Keratinocyte (primary cell): ENCODE measurements at regions not wholly inside any gene's neighbourhood (a gene's known extent, or its start where the extent isn't known, plus 50 kb on each side); places are given as distances from the start of the nearest gene placed in this dataset.

ENCODE experiments used
- DNase-seq: peaks from one replicate; pipeline ENCODE4 v3.0.0-alpha.2; 2011; ENCODE audit warnings: low read depth, missing footprints, low spot score
- FAIRE-seq: peaks from 2 replicates; lab custom pipeline; 2011; peaks lifted over from hg19 to GRCh38; lab: Jason Lieb, UNC
- H2AFZ ChIP-seq: 2 replicates; pipeline ENCODE4 v1.6.0; 2012; ENCODE audit warnings: low read length, control low read depth, inconsistent platforms; ENCODE audit not compliant: control insufficient read depth
- H3K27ac ChIP-seq: 2 replicates; pipeline ENCODE4 v1.5.1; 2011; ENCODE audit warnings: low read length; ENCODE audit not compliant: control insufficient read depth, insufficient read depth
- H3K27me3 ChIP-seq: 3 replicates; pipeline ENCODE4 v1.6.0; 2011; ENCODE audit warnings: low read length; ENCODE audit not compliant: control insufficient read depth, insufficient read depth; ENCODE audit errors: extremely low read depth
- H3K36me3 ChIP-seq, 2 experiments: 2 replicates in 1 of 2; 3 replicates in 1 of 2; pipeline ENCODE4 v1.5.1; 2011; ENCODE audit warnings: low read length in 2 of 2, mild to moderate bottlenecking in 1 of 2; ENCODE audit not compliant: control insufficient read depth in 2 of 2, insufficient read depth in 2 of 2; ENCODE audit errors: extremely low read depth in 1 of 2
- H3K4me1 ChIP-seq: 3 replicates; pipeline ENCODE4 v1.5.1; 2011; ENCODE audit warnings: low read length; ENCODE audit not compliant: control insufficient read depth, insufficient read depth; ENCODE audit errors: extremely low read depth
- H3K4me2 ChIP-seq: 3 replicates; pipeline ENCODE4 v1.6.0; 2011; ENCODE audit warnings: low read depth, low read length; ENCODE audit not compliant: control insufficient read depth, insufficient read depth; ENCODE audit errors: extremely low read depth
- H3K4me3 ChIP-seq, 3 experiments: fragments of 200-600 bp in 1 of 3; sonication (generic) in 1 of 3; 2 replicates in 2 of 3; 3 replicates in 1 of 3; pipeline ENCODE4 v1.5.1; 2011 to 2016; ENCODE audit warnings: low read length in 3 of 3, mild to moderate bottlenecking in 3 of 3, control low read depth in 2 of 3, inconsistent platforms in 1 of 3, low read depth in 1 of 3, mixed read lengths in 1 of 3, mixed run types in 1 of 3, moderate library complexity in 1 of 3; ENCODE audit not compliant: control insufficient read depth in 2 of 3, insufficient read depth in 2 of 3; ENCODE audit errors: extremely low read depth in 1 of 3
- H3K79me2 ChIP-seq: 2 replicates; pipeline ENCODE4 v1.6.0; 2012; ENCODE audit warnings: low read length; ENCODE audit not compliant: control insufficient read depth, insufficient read depth
- H3K9ac ChIP-seq: 3 replicates; pipeline ENCODE4 v1.6.0; 2011; ENCODE audit warnings: low read length; ENCODE audit not compliant: control insufficient read depth, insufficient read depth; ENCODE audit errors: extremely low read depth
- H3K9me1 ChIP-seq: 3 replicates; pipeline ENCODE4 v1.6.0; 2011; ENCODE audit warnings: low read length; ENCODE audit not compliant: control insufficient read depth, insufficient read depth; ENCODE audit errors: extremely low read depth
- H3K9me3 ChIP-seq: 2 replicates; pipeline ENCODE4 v1.5.1; 2012; ENCODE audit warnings: low read depth, low read length; ENCODE audit not compliant: control insufficient read depth
- H4K20me1 ChIP-seq: 3 replicates; pipeline ENCODE4 v1.6.0; 2011; ENCODE audit warnings: low read length; ENCODE audit not compliant: control insufficient read depth, insufficient read depth; ENCODE audit errors: extremely low read depth
- EZH2 ChIP-seq: IDR thresholded peaks from one replicate; pipeline ENCODE4 v1.6.1; 2012; ENCODE audit warnings: inconsistent platforms, mild to moderate bottlenecking, low read length, moderate library complexity
- dilution Hi-C: fragments of 300-500 bp; cut with MboI; formaldehyde crosslinking; loops from one replicate; pipeline ENCODE4 v1.7.0; 2020; ENCODE audit warnings: low sequenced_read_pairs; ENCODE audit not compliant: extremely low pct_ligation_motif_present
- TF ChIP-seq, protein P1 (sequence below), 3 experiments: IDR thresholded peaks in 1 of 3; conservative IDR thresholded peaks in 1 of 3; optimal IDR thresholded peaks in 1 of 3; 2 replicates in 2 of 3; 3 replicates in 1 of 3; pipeline versions ENCODE3 to v1.5.1; 2011; ENCODE audit warnings: low read length in 3 of 3, mild to moderate bottlenecking in 3 of 3, moderate library complexity in 2 of 3, control low read depth in 1 of 3, inconsistent platforms in 1 of 3; ENCODE audit not compliant: insufficient read depth in 2 of 3; ENCODE audit errors: extremely low read depth in 1 of 3

DNA sequence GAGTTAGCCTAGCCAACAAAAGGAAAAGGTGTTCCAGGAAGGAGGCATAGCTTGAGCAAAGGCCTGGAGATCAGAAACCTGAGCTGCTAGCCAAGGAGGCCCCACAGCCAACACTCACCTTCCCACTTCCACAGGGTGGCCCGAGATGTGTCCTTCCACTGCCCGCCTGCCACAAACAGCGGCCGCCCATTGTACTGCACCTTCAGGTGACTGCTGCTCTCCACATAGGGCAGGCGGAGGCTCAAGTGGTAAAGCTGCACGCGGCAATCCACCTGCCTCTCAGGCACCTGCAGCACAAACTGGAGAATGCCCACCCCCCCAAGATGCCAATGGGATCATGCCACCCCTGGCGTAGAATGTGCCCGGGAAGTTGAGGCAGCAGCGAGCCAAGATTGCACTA lies 111.5 kb downstream of the RMI2 start:
- H3K4me3 ChIP-seq, result no peak overlapping the region
- no peak overlapping the region for H3K27ac ChIP-seq
- no peaks in the 10 kb centered on the region for H3K79me2 ChIP-seq
- dilution Hi-C loops, result no loop called here
- no peaks in the 10 kb centered on the region for H3K9me1 ChIP-seq
- no peaks in the 10 kb centered on the region for H3K4me1 ChIP-seq
- H4K20me1 ChIP-seq, result no peaks in the 10 kb centered on the region
- H3K4me2 ChIP-seq, result no peak overlapping the region
- no peak for FAIRE-seq
- DNase-seq, result no peak
- H3K9me3 ChIP-seq, result no peaks in the 10 kb centered on the region
- peaks cover 9% of the 10 kb centered on the region for H3K27me3 ChIP-seq
- no peak overlapping the region for H3K9ac ChIP-seq
- no peaks in the 10 kb centered on the region for H3K36me3 ChIP-seq
- TF ChIP-seq, protein P1, sequence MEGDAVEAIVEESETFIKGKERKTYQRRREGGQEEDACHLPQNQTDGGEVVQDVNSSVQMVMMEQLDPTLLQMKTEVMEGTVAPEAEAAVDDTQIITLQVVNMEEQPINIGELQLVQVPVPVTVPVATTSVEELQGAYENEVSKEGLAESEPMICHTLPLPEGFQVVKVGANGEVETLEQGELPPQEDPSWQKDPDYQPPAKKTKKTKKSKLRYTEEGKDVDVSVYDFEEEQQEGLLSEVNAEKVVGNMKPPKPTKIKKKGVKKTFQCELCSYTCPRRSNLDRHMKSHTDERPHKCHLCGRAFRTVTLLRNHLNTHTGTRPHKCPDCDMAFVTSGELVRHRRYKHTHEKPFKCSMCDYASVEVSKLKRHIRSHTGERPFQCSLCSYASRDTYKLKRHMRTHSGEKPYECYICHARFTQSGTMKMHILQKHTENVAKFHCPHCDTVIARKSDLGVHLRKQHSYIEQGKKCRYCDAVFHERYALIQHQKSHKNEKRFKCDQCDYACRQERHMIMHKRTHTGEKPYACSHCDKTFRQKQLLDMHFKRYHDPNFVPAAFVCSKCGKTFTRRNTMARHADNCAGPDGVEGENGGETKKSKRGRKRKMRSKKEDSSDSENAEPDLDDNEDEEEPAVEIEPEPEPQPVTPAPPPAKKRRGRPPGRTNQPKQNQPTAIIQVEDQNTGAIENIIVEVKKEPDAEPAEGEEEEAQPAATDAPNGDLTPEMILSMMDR (optimal IDR thresholded peaks at IDR 0.05 in 1 of 3, IDR thresholded peaks at IDR 0.05 in 1 of 3, conservative IDR thresholded peaks at IDR 0.05 in 1 of 3; ENCODE audit: extremely low read depth in 1 of 3, insufficient read depth in 2 of 3, low read length in 3 of 3), result no peak
- TF ChIP-seq EZH2, result no peak
- H2AFZ ChIP-seq, result no peak overlapping the region

DNA sequence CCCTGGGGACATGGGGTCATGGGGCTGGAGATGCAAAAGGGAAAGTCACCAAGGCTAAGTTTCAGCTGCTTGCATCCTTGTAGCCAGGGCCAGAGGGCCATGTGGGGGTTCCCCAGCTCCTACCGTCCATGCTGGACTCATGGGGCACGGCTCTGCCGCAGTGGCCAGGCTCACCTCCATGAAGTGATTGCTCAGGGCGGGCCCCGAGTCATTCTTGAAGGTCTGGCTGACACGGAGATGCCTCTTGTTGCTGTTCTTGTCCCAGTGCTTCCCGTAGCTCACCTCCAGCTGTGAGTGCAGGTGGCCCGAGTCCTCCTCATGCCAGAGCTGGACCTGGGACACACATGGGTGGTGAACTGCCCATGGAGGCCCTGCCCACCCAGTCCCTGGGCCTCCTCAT lies 114.5 kb downstream of the RMI2 start:
- Histone ChIP-seq H3K27me3 (peaks cover 5% of the 10 kb centered on the region), H3K9me1 (no peaks in the 10 kb centered on the region), H3K9me3 (no peaks in the 10 kb centered on the region), H3K4me3 (no peak overlapping the region), H3K79me2 (no peaks in the 10 kb centered on the region), H3K4me2 (no peak overlapping the region), H4K20me1 (no peaks in the 10 kb centered on the region), H3K9ac (no peak overlapping the region), H3K4me1 (no peaks in the 10 kb centered on the region), H2AFZ (no peak overlapping the region), H3K36me3 (no peaks in the 10 kb centered on the region), H3K27ac (no peak overlapping the region)
- DNase-seq (no peak), FAIRE-seq (no peak)
- dilution Hi-C loops, result no loop called here
- TF ChIP-seq, protein P1 (optimal IDR thresholded peaks at IDR 0.05 in 1 of 3, IDR thresholded peaks at IDR 0.05 in 1 of 3, conservative IDR thresholded peaks at IDR 0.05 in 1 of 3; ENCODE audit: extremely low read depth in 1 of 3, insufficient read depth in 2 of 3, low read length in 3 of 3), result no peak
- no peak for TF ChIP-seq EZH2
